IPS-18c (cell line): ENCODE measurements at regions not wholly inside any gene's neighbourhood (a gene's known extent, or its start where the extent isn't known, plus 50 kb on each side); places are given as distances from the start of the nearest gene placed in this dataset.
"Not testable (repeated sequence)": the region's sequence is repeated elsewhere in the genome, so short reads cannot be mapped to it uniquely, and the experiment has no call there.

Experiments used
- H3K4me3 ChIP-seq: 2 replicates; pipeline ENCODE4 v1.7.0; 2013; ENCODE audit warnings: low read depth, mild to moderate bottlenecking, low read length, moderate library complexity; ENCODE audit not compliant: insufficient read depth
- H3K9me3 ChIP-seq: one replicate; pipeline ENCODE4 v1.6.1; 2013; ENCODE audit warnings: mild to moderate bottlenecking, low read length, moderate library complexity; ENCODE audit not compliant: control insufficient read depth, insufficient read depth

DNA sequence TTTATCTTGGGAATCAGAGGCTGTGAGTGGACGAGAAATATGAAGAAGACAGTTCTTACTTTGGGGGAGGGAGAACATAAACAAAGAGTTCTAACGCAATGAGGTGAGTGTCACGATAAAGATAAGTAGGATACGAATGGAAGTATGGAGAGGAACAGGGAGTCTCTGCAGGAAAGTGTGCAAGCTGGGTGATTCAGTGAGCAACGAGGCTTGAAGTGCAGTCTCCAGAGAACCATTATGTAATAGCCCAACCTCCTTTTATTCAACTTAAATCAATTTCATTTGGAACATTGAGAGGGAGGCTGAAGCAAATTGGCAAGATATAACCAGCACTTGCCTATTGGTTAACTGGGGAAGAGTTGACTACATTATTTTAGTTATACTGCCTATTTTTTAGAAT lies 99.3 kb upstream of the PLD5 start:
- H3K9me3 ChIP-seq = no peaks in the 10 kb centered on the region

DNA sequence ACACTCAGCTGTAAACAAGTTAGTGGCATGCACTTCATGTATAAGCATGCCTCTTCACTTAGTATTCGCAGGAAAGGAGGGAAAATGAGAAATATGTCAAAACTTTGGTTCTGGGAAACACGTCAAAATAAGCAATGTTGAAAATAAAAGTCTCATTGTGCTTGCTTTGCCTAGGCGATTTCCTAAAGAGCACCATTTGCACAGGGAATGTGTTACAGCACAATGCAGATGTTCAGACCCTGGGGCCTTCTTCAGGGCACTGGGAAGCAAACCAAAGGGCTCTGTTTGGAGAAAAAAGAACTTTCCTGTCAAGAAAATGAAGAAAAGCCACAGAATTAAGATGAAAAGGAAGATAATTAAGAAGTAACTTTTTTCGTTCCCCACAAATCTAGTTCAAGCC lies 98.6 kb upstream of the PLD5 start:
- H3K4me3 ChIP-seq = no peak overlapping the region
- no peaks in the 10 kb centered on the region for H3K9me3 ChIP-seq

More for the DNA sequence above, 99.3 kb upstream of the PLD5 start:
- no peak overlapping the region for H3K4me3 ChIP-seq

DNA sequence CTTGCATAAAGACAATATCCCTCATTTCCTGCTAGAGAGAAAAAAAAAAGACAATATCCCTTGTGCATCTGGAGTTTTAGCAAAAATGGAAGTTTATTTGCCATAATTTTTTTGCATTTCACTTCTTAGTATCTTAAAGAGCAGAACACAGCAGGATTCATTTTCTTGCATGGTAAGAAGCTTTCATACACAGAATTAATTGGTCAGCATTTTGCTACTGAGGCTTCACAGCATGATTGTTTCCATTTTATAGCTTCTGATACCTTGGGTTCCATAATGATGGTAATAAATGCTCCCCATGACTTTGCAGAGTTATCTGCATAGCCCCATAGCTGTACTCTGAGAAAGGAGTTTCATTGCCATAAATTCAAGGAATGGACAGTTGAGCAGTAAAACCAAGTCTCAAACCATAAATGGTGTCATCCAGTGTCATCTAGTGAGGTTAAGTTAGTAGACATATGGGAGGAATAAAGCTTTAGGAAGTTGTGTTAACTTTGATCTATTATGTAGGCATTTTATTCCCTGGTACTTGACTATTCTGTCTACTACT lies 88.8 kb upstream of the PLD5 start:
- no peaks in the 10 kb centered on the region for H3K9me3 ChIP-seq
- H3K4me3 ChIP-seq = no peak overlapping the region

GRCh38 chr1:242610209-242610608 lies 85.7 kb upstream of the PLD5 start:
- Histone ChIP-seq H3K4me3 (no peak overlapping the region), H3K9me3 (no peaks in the 10 kb centered on the region)

DNA sequence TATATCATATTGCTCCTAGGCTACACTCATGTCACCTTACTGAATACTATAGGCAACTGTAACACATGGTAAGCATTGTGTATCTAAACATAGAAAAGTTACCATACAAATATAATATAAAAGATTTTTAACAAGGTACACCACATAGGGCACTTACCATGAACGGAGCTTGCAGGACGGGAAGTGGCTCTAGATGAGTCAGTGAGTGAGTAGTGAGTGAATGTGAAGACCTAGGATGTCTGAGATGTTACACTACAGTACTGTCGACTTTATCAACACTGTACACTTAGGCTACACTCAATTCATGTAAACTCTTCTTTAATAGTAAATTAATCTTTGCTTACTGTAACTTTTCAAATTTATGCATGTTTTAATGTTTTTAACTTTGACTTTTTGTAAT lies 81.0 kb upstream of the PLD5 start:
- no peak overlapping the region for H3K4me3 ChIP-seq
- H3K9me3 ChIP-seq = peaks cover 2% of the 10 kb centered on the region

- Histone ChIP-seq H3K4me3 (no peak overlapping the region), H3K9me3 (peaks cover 2% of the 10 kb centered on the region)
These were observed 77.5 kb upstream of the PLD5 start for GRCh38 chr1:242602001-242602400.

DNA sequence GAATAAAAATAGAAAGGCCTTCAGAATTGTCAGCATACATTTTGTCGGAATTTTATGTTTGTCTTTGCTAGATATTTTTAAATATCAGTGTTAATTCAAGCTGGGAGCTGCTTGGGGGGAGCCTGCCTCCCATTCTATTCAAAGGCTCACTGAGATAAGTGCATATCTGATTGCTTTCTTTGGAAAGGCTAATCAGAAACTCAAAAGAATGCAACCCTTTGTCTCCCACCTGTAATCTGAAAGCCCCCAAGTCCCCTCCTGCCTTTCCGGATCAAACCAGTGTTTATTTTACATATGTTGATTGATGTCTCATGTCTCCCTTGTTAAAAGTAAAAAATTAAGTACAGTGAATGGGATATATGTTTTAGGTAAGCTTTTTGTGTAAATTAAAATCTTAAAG lies 69.3 kb upstream of the PLD5 start:
- not testable (repeated sequence) for H3K4me3 ChIP-seq, H3K9me3 ChIP-seq

GRCh38 chr1:242586360-242586680 lies 61.8 kb upstream of the PLD5 start:
- Histone ChIP-seq H3K4me3 (no peak overlapping the region; the same call in 1 of the 2 replicates), H3K9me3 (peaks cover 3% of the 10 kb centered on the region)

GRCh38 chr1:242585616-242586359 lies 61.3 kb upstream of the PLD5 start:
- Histone ChIP-seq H3K4me3 (no peak overlapping the region; the same call in 1 of the 2 replicates), H3K9me3 (peaks cover 3% of the 10 kb centered on the region)

DNA sequence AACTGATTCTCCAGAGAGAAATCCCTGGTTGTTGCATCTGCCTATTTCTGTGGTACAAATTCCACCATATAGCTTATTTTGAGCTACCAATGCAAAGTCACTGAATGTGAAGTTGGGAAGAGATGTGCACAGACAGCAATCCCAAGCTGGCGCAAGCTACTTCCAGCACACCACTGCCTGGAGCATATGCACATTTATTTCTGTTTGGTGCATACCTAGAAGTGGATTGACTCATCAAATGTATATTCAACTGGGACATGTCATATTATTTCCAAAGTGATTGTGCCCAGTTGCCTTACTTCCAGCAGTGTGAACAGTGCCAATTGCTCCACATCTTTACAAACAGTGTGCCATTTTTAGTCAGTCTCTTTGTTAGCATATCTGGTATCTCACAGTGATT lies 58.2 kb upstream of the PLD5 start:
- H3K9me3 ChIP-seq = peaks cover 3% of the 10 kb centered on the region
- no peak overlapping the region for H3K4me3 ChIP-seq

DNA sequence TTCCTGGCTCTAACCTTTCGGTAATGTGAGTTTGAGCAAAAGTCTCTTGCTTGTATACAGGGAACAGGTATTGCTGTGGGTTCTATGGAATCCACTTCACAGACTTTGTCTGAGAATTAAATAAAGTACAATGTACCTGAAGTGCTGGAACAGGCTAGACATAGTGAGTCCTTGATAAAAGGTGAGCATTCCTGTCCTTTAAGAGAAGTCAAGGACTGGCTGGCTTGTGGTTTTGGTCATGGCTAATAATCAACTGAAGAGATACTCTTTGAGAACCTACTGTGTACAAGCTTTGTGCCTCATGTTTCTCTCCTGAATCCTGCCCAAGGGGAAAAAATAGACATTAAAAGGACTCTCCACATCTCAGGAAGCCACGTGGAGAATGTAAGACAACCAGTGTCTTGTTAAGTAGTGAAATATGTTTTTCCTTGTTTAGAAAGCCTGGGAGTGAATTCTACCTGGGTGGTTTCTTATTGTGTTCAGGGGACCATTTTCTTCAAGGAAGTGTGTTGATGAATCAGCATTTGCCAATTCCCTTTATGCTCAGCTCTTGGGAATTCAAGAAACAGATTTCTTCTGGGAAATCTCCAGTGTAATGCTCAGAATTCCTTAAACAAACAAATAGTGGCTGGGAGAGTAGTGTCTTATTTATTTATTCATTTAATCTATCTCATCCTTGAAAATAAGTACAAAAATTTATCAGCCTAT lies 55.2 kb upstream of the PLD5 start:
- Histone ChIP-seq H3K9me3 (no peaks in the 10 kb centered on the region), H3K4me3 (no peak overlapping the region)
